ENCODE measurements at regions not wholly inside any gene's neighbourhood (a gene's known extent, or its start where the extent isn't known, plus 50 kb on each side); places are given as distances from the start of the nearest gene placed in this dataset.

DNA sequence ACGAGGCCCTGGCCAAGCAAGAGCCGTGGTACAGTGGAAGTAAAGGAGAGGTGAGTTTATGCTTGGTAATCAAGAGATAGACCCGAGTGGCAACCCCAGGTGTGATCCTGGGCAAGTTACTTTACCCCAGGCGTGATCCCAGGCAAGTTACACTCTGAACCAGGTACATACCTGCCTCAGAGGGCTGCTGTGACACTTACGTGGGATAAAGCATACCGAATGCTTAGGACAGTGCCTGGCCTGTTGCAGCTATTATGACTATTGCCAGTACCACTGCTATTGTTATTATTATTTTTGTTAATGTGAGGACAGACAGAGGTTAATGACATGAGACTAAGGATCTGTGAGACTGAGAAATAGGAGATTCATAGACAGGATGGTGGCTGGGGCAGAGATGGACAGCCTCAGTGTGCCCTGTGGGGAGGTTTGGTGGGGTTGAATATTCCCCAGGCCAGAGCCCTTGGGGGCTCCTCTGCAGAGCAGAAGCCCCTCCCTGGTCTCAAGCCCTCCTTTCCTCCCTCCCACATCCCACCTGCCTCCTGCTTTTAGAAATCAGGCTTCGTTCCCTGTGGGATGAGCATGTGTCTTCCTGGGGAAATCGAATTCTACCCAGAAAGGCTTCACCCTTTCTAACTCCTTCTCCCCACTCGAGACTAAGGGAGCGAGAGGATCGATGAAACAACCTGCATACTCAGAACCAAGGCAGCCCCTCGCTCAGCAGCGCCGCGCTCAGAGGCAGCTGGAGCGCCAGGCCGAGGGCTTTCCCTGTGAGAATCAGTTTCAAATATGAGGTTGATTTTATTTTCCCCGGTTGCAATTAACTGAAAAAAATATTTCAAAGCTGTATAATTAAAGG, 62.0 kb upstream of the SIX3 start:
- DNase-seq, result no peak

DNA sequence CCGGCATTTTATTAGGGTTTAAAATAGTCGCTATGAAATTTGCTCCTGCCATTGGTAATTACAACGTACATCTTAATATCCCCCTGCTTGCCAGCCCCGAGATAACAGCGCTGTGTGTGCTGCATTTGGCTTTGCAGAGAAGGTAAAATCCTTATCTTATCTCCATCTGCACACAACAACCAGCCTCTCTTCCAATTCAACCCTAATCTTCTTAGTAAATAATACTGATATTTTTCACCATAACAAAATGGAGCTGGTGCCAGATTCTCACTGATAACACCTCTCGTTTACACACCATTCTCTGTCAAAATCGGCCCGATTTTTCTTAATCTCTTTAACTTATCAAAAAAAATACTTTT, 61.4 kb upstream of the SIX3 start:
- no peak for DNase-seq

DNA sequence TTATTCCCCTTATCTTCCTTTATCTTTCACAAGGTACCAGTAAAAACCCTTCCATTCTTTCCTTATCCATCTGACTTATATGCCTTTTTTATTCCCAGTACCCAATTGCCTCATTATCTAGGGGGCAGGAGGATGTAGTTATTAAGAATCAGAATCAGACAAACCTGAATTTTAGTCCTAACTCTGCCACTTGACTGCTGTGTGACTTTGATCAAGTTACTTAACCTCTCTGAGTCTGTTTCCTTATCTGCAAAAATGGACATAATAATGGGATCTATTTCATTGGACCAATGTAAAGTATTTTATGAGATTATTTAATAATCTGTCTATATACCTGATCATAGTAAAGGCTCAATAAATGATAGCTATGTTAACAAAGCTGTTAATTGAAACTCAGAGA, 59.6 kb upstream of the SIX3 start:
- DNase-seq, result no peak

DNA sequence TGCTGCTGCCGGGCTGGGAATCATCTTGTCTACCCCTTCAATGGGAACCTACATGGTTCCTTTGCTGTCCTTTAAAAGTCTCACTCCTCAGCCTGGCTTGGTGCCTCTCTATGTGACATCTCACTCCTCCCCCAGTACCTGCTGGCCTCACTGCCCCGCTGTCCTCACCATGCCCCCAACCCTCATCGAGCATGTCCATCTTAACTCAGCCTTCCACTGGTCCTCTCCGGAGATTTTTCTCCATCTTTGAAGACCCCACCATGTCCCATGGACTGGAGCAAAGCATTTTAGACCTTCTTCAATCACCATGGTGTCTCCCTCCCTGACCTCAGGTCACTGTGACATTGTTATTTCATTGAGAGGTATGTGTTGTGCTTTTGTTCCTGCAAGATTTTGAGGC, 58.1 kb upstream of the SIX3 start:
- no peak for DNase-seq

DNA sequence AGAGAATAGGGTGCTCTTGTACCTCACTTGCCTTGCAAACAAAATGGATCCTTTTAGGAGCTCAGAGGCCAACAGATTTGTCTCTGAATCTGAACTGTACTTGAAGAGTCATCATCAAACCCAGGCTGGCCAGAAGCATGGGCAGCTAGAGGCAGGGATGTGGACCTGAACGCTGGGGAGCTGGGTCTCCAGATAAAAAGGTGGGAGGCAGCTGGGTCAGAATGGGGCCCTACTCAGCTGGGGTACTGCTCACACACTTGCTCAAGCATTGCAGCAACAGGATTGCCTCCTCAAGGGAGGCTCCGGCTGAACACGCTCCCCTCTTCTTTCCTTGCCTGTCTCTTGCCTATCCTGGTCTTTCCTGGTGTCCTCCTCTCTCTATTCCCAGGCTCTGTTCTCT, 57.3 kb upstream of the SIX3 start:
- DNase-seq, result no peak

DNA sequence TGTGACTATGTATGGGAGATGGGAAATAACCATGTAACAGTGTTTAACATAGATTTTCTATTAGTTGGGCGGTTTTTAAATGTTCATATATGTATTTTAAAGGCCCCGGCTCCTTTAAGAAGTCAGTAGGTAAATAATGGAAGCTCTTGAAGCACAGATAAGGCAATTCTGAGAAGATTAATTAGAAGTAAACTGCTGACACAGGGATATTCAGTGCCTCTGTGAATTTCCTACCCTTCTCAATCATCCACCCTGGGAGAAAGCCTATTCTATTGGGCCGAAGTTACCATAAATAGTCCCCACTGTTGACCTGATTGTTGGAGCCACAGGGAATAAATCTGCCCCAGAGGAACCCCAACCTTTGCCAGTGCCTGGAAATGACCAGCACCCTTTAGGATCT, 56.8 kb upstream of the SIX3 start:
- no peak for DNase-seq

DNA sequence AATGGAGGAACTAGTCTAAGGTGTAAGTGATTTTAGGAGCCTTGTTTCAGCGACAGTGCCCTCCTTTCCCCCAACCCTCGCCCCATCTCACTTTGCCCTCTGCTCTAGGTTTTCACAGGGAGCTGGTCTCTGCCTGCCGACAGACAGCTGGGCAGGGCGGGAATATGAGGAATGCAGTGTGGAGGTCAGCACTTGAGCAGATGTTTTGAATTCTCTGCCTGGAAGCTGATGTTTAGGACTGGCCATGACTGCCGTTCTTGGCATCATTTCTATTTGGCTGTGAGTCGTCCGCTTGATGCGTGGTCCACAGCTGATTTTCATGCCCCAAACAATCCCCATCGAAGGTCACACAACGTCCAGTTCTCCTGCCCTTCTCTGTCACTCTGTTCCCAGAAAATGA, 55.1 kb upstream of the SIX3 start:
- no peak for DNase-seq

DNA sequence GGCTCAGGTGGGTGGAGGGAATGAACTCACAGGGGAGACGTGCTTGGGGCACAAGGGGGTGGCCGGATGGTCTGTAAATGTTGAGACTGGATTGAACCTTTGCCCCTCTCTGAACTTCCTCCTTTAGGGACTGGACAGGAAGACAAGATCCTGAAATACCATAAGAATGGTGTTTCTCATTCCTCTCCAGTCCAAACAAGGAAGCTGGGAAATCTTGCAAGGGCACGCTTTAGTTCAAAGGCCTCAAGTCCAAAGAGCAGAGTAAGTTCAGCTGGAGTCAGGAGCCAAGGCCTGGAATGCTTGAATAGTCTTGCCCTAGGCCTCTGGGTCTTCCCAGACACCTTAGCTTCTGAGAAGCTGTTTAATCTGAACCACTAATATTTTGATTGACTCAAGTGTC, 52.4 kb upstream of the SIX3 start:
- DNase-seq, result no peak
